B cell (primary cell): ENCODE measurements at regions not wholly inside any gene's neighbourhood (a gene's known extent, or its start where the extent isn't known, plus 50 kb on each side); places are given as distances from the start of the nearest gene placed in this dataset.

Experiments
- ATAC-seq: fragments of 200-7000 bp; cut with Tn5 transposase; one replicate; pipeline ENCODE4 v1.10.0; 2021; ENCODE audit warnings: low read depth, mild to moderate bottlenecking, moderate number of reproducible peaks, moderate library complexity
- CTCF ChIA-PET: fragments of 350-600 bp; sonication (Branson Sonifier 250); formaldehyde crosslinking; loops from one replicate; lab custom pipeline; 2021; ENCODE audit warnings: antibody characterized with exemption, inconsistent platforms; lab: Charles Lee
- POLR2A ChIA-PET: fragments of 350-600 bp; sonication (Branson Sonifier 250); formaldehyde crosslinking; loops from one replicate; lab custom pipeline; 2021; ENCODE audit warnings: antibody characterized with exemption; lab: Charles Lee
- DNase-seq: peaks from one replicate; pipeline ENCODE4 v3.0.0; 2013
- H2AFZ ChIP-seq: 2 replicates; pipeline ENCODE4 v1.6.1; 2012; ENCODE audit warnings: mild to moderate bottlenecking, low read depth, low read length; ENCODE audit not compliant: insufficient read depth, poor library complexity, severe bottlenecking
- H3K27ac ChIP-seq, 2 donors: 1 replicate in 1 of 2; 2 replicates in 1 of 2; pipeline ENCODE4 v1.5.1; 2012 to 2013; ENCODE audit warnings: low read length in 2 of 2, mild to moderate bottlenecking in 2 of 2, moderate library complexity in 1 of 2
- H3K27me3 ChIP-seq, 4 experiments: fragments of 200-600 bp in 1 of 4; sonication (generic) in 1 of 4; replicated peaks in 1 of 4; 1 replicate in 2 of 4; 2 replicates in 2 of 4; pipeline versions ENCODE4 v1.6.1 to v1.7.0; 2013 to 2016; ENCODE audit warnings: low read length in 3 of 4, mild to moderate bottlenecking in 2 of 4, mixed read lengths in 1 of 4, moderate library complexity in 1 of 4; ENCODE audit not compliant: insufficient read depth in 4 of 4, control insufficient read depth in 3 of 4; ENCODE audit errors: control extremely low read depth in 1 of 4
- H3K36me3 ChIP-seq, 2 experiments: replicated peaks in 1 of 2; 1 replicate in 1 of 2; 2 replicates in 1 of 2; pipeline versions ENCODE4 v1.6.1 to v1.7.1; 2013; ENCODE audit warnings: low read length in 1 of 2; ENCODE audit not compliant: insufficient read depth in 2 of 2, control insufficient read depth in 1 of 2; ENCODE audit errors: control extremely low read depth in 1 of 2, extremely low read depth in 1 of 2
- H3K4me1 ChIP-seq, 2 donors: fragments of 200-600 bp in 1 of 2; sonication (generic) in 1 of 2; 1 replicate in 1 of 2; 2 replicates in 1 of 2; pipeline versions ENCODE4 v1.5.1 to v1.6.1; 2013 to 2017; ENCODE audit warnings: low read length in 2 of 2; ENCODE audit not compliant: control insufficient read depth in 2 of 2, insufficient read depth in 2 of 2
- H3K4me2 ChIP-seq: replicated peaks from 2 replicates; pipeline ENCODE3; 2012; ENCODE audit warnings: mild to moderate bottlenecking, low read depth, low read length; ENCODE audit not compliant: poor library complexity, severe bottlenecking
- H3K4me3 ChIP-seq, 5 experiments: fragments of 200-600 bp in 1 of 5; sonication (generic) in 1 of 5; 1 replicate in 3 of 5; 2 replicates in 2 of 5; pipeline versions ENCODE4 v1.5.1 to v1.7.0; 2011 to 2016; ENCODE audit warnings: low read length in 4 of 5, mild to moderate bottlenecking in 4 of 5, low read depth in 2 of 5, control low read depth in 1 of 5, moderate library complexity in 1 of 5; ENCODE audit not compliant: insufficient read depth in 1 of 5; ENCODE audit errors: control extremely low read depth in 1 of 5, extremely low read depth in 1 of 5
- H3K79me2 ChIP-seq: fragments of 200-600 bp; sonication (generic); one replicate; pipeline ENCODE4 v1.6.0; 2016; ENCODE audit warnings: low read length; ENCODE audit not compliant: control insufficient read depth, insufficient read depth
- H3K9ac ChIP-seq: fragments of 200-600 bp; sonication (generic); 2 replicates; pipeline ENCODE4 v1.6.1; 2017; ENCODE audit warnings: mild to moderate bottlenecking, low read length, moderate library complexity
- H3K9me3 ChIP-seq, 3 donors: one replicate each; pipeline versions ENCODE4 v1.6.1 to v1.7.1; 2013; ENCODE audit warnings: low read length in 2 of 3; ENCODE audit not compliant: control insufficient read depth in 2 of 3, insufficient read depth in 1 of 3; ENCODE audit errors: control extremely low read depth in 1 of 3
- H4K20me1 ChIP-seq: 2 replicates; pipeline ENCODE4 v1.6.0; 2012; ENCODE audit warnings: mild to moderate bottlenecking, low read length; ENCODE audit not compliant: insufficient read depth, control insufficient read depth, poor library complexity, severe bottlenecking
- H3K27ac Mint-ChIP-seq: one replicate; pipeline ENCODE4 v1.8.0; 2021; ENCODE audit warnings: mixed read lengths
- H3K27me3 Mint-ChIP-seq: one replicate; pipeline ENCODE4 v1.8.0; 2021; ENCODE audit warnings: mixed read lengths
- H3K4me1 Mint-ChIP-seq: one replicate; pipeline ENCODE4 v1.8.0; 2021; ENCODE audit warnings: mixed read lengths
- H3K4me3 Mint-ChIP-seq: one replicate; pipeline ENCODE4 v1.8.0; 2021; ENCODE audit warnings: mixed read lengths
- H3K9me3 Mint-ChIP-seq: one replicate; pipeline ENCODE4 v1.8.0; 2022; ENCODE audit warnings: mixed read lengths; ENCODE audit not compliant: insufficient read depth
- CTCF ChIP-seq: fragments of 200-600 bp; IDR thresholded peaks from one replicate; pipeline ENCODE4 v1.8.0; 2022; ENCODE audit warnings: antibody characterized with exemption, mild to moderate bottlenecking
- EZH2 ChIP-seq: IDR thresholded peaks from 2 replicates; pipeline ENCODE4 v1.6.1; 2012; ENCODE audit warnings: borderline replicate concordance, low read depth, mild to moderate bottlenecking, moderate library complexity, low read length; ENCODE audit not compliant: insufficient read depth, poor library complexity, severe bottlenecking
- WGBS: methylation state at CpG from one replicate; pipeline ENCODE4 v1.1.5; 2013; ENCODE audit warnings: missing lambda C conversion rate; ENCODE audit not compliant: insufficient coverage; 5-methylcytosine and 5-hydroxymethylcytosine counted together
- intact Hi-C: fragments of 100-400 bp; cut with micrococcal nuclease; formaldehyde crosslinking; loops from one replicate; pipeline ENCODE4 v1.10.0; 2022

GRCh38 chr9:111113712-111114111, 75.4 kb upstream of the LPAR1 start:
- H4K20me1 ChIP-seq, result no peaks in the 10 kb centered on the region
- ChIA-PET POLR2A (no interaction called here), CTCF (interaction anchor here (0.7 to 1.2 kb wide), 2 partner anchors 10 to 124 kb away, joined by 3 read pairs; no protein-coding TSS in a partner anchor)
- H3K27ac ChIP-seq, result no peak overlapping the region
- no peaks in the 10 kb centered on the region for H3K4me1 ChIP-seq
- H3K27me3 Mint-ChIP-seq, result no peaks in the 10 kb centered on the region
- TF ChIP-seq CTCF, result no peak
- TF ChIP-seq EZH2, result no peak
- no peaks in the 10 kb centered on the region for H3K36me3 ChIP-seq
- no peak for DNase-seq
- WGBS, result no CpG with 5 or more reads among the region's 2 CpGs
- H3K27ac Mint-ChIP-seq, result no peak overlapping the region
- H3K27me3 ChIP-seq, result no peaks in the 10 kb centered on the region
- intact Hi-C loops, result no loop called here
- peaks cover 4% of the 10 kb centered on the region for H3K9me3 Mint-ChIP-seq
- H3K4me2 ChIP-seq, result no peak overlapping the region
- H3K4me1 Mint-ChIP-seq, result no peaks in the 10 kb centered on the region
- H3K9me3 ChIP-seq, result peaks cover 0 to 3% (median 0%) of the 10 kb centered on the region in 3 donors
- H3K9ac ChIP-seq, result no peak overlapping the region
- no peaks in the 10 kb centered on the region for H3K79me2 ChIP-seq
- H3K4me3 ChIP-seq, result no peak overlapping the region
- no peak overlapping the region for H2AFZ ChIP-seq
- H3K4me3 Mint-ChIP-seq, result no peak overlapping the region
- ATAC-seq, result no peak

- H3K27me3 ChIP-seq, result no peaks in the 10 kb centered on the region
- Mint-ChIP-seq H3K4me3 (no peak overlapping the region), H3K27me3 (no peaks in the 10 kb centered on the region), H3K9me3 (no peaks in the 10 kb centered on the region), H3K27ac (no peak overlapping the region), H3K4me1 (no peaks in the 10 kb centered on the region)
- no peak overlapping the region for H3K4me2 ChIP-seq
- H3K79me2 ChIP-seq, result no peaks in the 10 kb centered on the region
- no peaks in the 10 kb centered on the region for H4K20me1 ChIP-seq
- no peak overlapping the region for H2AFZ ChIP-seq
- H3K27ac ChIP-seq, result no peak overlapping the region
- POLR2A ChIA-PET, result no interaction called here
- H3K9me3 ChIP-seq, result peaks cover 0 to 3% (median 0%) of the 10 kb centered on the region in 3 donors
- WGBS, result 60% methylated on average over 1 of the region's 3 CpGs
- CTCF ChIA-PET, result no interaction called here
- TF ChIP-seq CTCF (no peak), EZH2 (no peak)
- no peaks in the 10 kb centered on the region for H3K36me3 ChIP-seq
- DNase-seq (no peak), ATAC-seq (no peak)
- H3K4me3 ChIP-seq, result no peak overlapping the region
- no peaks in the 10 kb centered on the region for H3K4me1 ChIP-seq
- intact Hi-C loops, result no loop called here
- no peak overlapping the region for H3K9ac ChIP-seq
These were observed 72.5 kb upstream of the LPAR1 start for GRCh38 chr9:111110805-111111204.
